SK-N-MC (cell line): ENCODE measurements at regions not wholly inside any gene's neighbourhood (a gene's known extent, or its start where the extent isn't known, plus 50 kb on each side); places are given as distances from the start of the nearest gene placed in this dataset.

Experiments used
- EZH2 ChIP-seq: fragments of 200-600 bp; sonication (generic); IDR thresholded peaks from one replicate; pipeline ENCODE4 v1.6.1; 2017; ENCODE audit warnings: antibody characterized with exemption
- POLR2AphosphoS5 ChIP-seq: IDR thresholded peaks from 2 replicates; pipeline ENCODE4 v1.6.1; 2012; ENCODE audit warnings: mild to moderate bottlenecking, low read depth, low read length, borderline replicate concordance

- TF ChIP-seq POLR2AphosphoS5 (no peak), EZH2 (no peak)
Observed at GRCh38 chr2:147062073-147062472, 782.8 kb upstream of the ACVR2A start.
